Uterus (tissue), 3 donors: ENCODE measurements at regions not wholly inside any gene's neighbourhood (a gene's known extent, or its start where the extent isn't known, plus 50 kb on each side); places are given as distances from the start of the nearest gene placed in this dataset.

Experiments
- DNase-seq, 2 donors: peaks; one replicate each; pipeline ENCODE4 v3.0.0-alpha.2; 2019 to 2020
- H3K27ac ChIP-seq, 2 donors: fragments of 200-600 bp; sonication (generic); 1 replicate in 1 of 2; 2 replicates in 1 of 2; pipeline ENCODE4 v1.5.1; 2016 to 2018
- H3K27me3 ChIP-seq, 2 donors: fragments of 200-600 bp; sonication (generic); one replicate each; pipeline ENCODE4 v1.5.1; 2018 to 2019; ENCODE audit warnings: control low read depth in 1 of 2
- H3K36me3 ChIP-seq, 2 donors: fragments of 200-600 bp; sonication (generic); one replicate each; pipeline ENCODE4 v1.5.1; 2019; ENCODE audit warnings: control low read depth in 1 of 2
- H3K4me1 ChIP-seq, 2 donors: fragments of 200-600 bp; sonication (generic); one replicate each; pipeline ENCODE4 v1.5.1; 2018 to 2019; ENCODE audit warnings: control low read depth in 1 of 2
- H3K4me3 ChIP-seq, 2 donors: fragments of 200-600 bp; sonication (generic); 1 replicate in 1 of 2; 2 replicates in 1 of 2; pipeline ENCODE4 v1.5.1; 2018 to 2019; ENCODE audit warnings: mild to moderate bottlenecking in 1 of 2
- H3K9me3 ChIP-seq, 2 donors: fragments of 200-600 bp; sonication (generic); one replicate each; pipeline ENCODE4 v1.5.1; 2019; ENCODE audit warnings: control low read depth in 1 of 2
- CTCF ChIP-seq, 4 experiments: fragments of 200-600 bp in 2 of 4; fragments of 450-650 bp in 2 of 4; sonication (generic) in 2 of 4; IDR thresholded peaks; one replicate each; pipeline ENCODE4 v1.5.1; 2016 to 2019; ENCODE audit warnings: antibody characterized with exemption in 4 of 4, mild to moderate bottlenecking in 2 of 4, moderate library complexity in 1 of 4
- POLR2A ChIP-seq, 2 donors: fragments of 450-650 bp; IDR thresholded peaks; one replicate each; pipeline ENCODE4 v1.6.1; 2016; ENCODE audit warnings: antibody characterized with exemption in 2 of 2, mild to moderate bottlenecking in 1 of 2, moderate library complexity in 1 of 2
- intact Hi-C: fragments of 100-400 bp; cut with DNase I; formaldehyde crosslinking; loops from one replicate; pipeline ENCODE4 v1.15.1; 2023; ENCODE audit warnings: low total_unique reads
- donor health status: DM: yes; HTN: yes; CAD: no.

GRCh38 chr11:98155696-98156095, 865.1 kb upstream of the CNTN5 start:
- DNase-seq: no peak
- no peak for TF ChIP-seq POLR2A (IDR thresholded peaks at IDR 0.05)
- no peak for TF ChIP-seq CTCF (IDR thresholded peaks at IDR 0.05)
- Histone ChIP-seq H3K4me1 (no peaks in the 10 kb centered on the region), H3K9me3 (no peaks in the 10 kb centered on the region), H3K36me3 (no peaks in the 10 kb centered on the region), H3K4me3 (no peak overlapping the region), H3K27me3 (no peaks in the 10 kb centered on the region), H3K27ac (no peak overlapping the region)
- intact Hi-C loops: no loop called here

DNA sequence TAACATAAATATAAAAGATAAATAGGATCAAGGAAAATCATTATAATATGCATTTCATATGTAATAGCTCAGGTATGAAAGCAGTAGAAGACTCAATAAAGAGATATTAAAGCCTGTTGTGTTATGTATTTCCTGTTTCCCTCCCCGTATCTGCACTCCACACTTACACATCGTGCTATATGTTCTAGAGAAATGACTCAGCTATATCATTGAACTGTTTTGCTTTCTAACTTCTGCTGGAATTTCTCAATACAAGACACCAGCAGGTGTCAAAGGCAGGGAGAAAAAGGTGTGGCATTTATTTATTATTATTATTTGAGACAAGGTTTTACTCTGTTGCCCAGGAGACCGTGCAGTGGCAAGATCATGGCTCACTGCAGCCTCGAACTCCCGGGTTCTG, 842.8 kb upstream of the CNTN5 start:
- no peak overlapping the region for H3K4me3 ChIP-seq
- TF ChIP-seq CTCF (IDR thresholded peaks at IDR 0.05): no peak
- no peak overlapping the region for H3K27ac ChIP-seq
- no peaks in the 10 kb centered on the region for H3K27me3 ChIP-seq
- H3K4me1 ChIP-seq: no peaks in the 10 kb centered on the region
- H3K9me3 ChIP-seq: no peaks in the 10 kb centered on the region
- DNase-seq: no peak
- intact Hi-C loops: no loop called here
- peaks cover 0 to 2% of the 10 kb centered on the region in 2 donors for H3K36me3 ChIP-seq

- DNase-seq: no peak
- no peaks in the 10 kb centered on the region for H3K9me3 ChIP-seq
- intact Hi-C loops: no loop called here
- no peak overlapping the region for H3K27ac ChIP-seq
- TF ChIP-seq POLR2A (IDR thresholded peaks at IDR 0.05): no peak
- no peak for TF ChIP-seq CTCF (IDR thresholded peaks at IDR 0.05)
- no peaks in the 10 kb centered on the region for H3K4me1 ChIP-seq
- peaks cover 0 to 2% of the 10 kb centered on the region in 2 donors for H3K36me3 ChIP-seq
- no peaks in the 10 kb centered on the region for H3K27me3 ChIP-seq
- H3K4me3 ChIP-seq: no peak overlapping the region
Measured at GRCh38 chr11:98180511-98180910, 840.2 kb upstream of the CNTN5 start.

DNA sequence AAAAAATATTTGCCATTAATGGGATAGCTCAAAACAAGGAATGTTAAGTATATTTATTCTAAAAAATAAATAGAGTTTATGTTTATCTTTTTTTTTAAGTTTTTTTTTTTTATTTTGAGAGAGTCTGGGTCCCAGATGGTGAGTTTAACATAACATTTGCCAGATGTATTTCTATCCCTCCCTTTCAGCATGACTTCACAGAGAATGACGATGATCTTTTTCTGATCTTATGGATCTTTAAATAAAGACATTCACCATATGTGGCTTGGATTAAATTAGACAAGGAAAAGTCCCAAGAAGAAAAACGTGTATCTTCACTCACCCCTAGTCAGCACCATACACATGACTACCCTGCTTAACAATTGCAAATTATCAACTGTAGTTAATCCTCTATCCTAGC, 839.8 kb upstream of the CNTN5 start:
- no peak for TF ChIP-seq POLR2A (IDR thresholded peaks at IDR 0.05)
- no peak for TF ChIP-seq CTCF (IDR thresholded peaks at IDR 0.05)
- no peaks in the 10 kb centered on the region for H3K9me3 ChIP-seq
- H3K4me1 ChIP-seq: no peaks in the 10 kb centered on the region
- H3K36me3 ChIP-seq: peaks cover 0 to 2% of the 10 kb centered on the region in 2 donors
- intact Hi-C loops: no loop called here
- no peak for DNase-seq
- H3K27me3 ChIP-seq: no peaks in the 10 kb centered on the region
- H3K27ac ChIP-seq: no peak overlapping the region
- no peak overlapping the region for H3K4me3 ChIP-seq

DNA sequence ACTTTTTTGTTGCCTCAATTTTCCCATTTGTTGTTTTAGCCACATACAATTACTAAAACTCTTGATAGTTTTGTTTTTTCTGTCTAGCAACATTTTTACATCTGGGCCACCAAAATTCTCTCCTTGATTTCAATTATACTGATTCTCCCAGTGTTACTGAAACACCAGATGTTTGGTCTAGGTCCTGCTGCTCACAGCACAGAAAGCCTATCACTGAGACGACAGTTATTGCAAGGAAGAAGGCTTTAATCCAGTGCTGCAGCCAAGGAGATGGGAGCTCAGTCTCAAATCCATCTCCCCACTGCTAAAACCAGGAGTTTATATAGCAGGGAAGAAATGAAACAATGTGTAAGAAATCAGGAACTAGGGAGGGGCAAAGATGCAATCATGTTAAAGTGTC, 837.7 kb upstream of the CNTN5 start:
- intact Hi-C loops: no loop called here
- Histone ChIP-seq H3K27ac (no peak overlapping the region), H3K27me3 (no peaks in the 10 kb centered on the region), H3K9me3 (no peaks in the 10 kb centered on the region), H3K36me3 (peaks cover 0 to 2% of the 10 kb centered on the region in 2 donors), H3K4me1 (no peaks in the 10 kb centered on the region), H3K4me3 (no peak overlapping the region)
- DNase-seq: no peak
- TF ChIP-seq POLR2A (IDR thresholded peaks at IDR 0.05) (no peak), CTCF (IDR thresholded peaks at IDR 0.05) (no peak)
